GM12878 (cell line): ENCODE measurements at regions not wholly inside any gene's neighbourhood (a gene's known extent, or its start where the extent isn't known, plus 50 kb on each side); places are given as distances from the start of the nearest gene placed in this dataset.
A peak's percentile ranks its signal among the peaks of the same experiment; 100 is the strongest.

Source experiments
- ATAC-seq: fragments of 200-7000 bp; cut with Tn5 transposase; 3 replicates; pipeline ENCODE4 v1.9.1; 2020; ENCODE audit warnings: mild to moderate bottlenecking, moderate library complexity
- BruUV-seq: library from RNA; stranded (reverse); fragments of 400-500 nt; replicated peaks from 2 replicates; lab custom pipeline; 2021; lab: Mats Ljungman, UMichigan
- CTCF ChIA-PET: fragments of 300-600 bp; sonication (Branson Sonifier 250); formaldehyde crosslinking; extraction: SDS; loops from one replicate; lab custom pipeline; 2021; ENCODE audit warnings: inconsistent platforms; lab: Yijun Ruan, JAX
- POLR2A ChIA-PET: fragments of 350-600 bp; formaldehyde crosslinking; extraction: SDS; loops from one replicate; lab custom pipeline; 2021; ENCODE audit warnings: inconsistent platforms; lab: Charles Lee
- RAD21 ChIA-PET: fragments of 300-600 bp; sonication (Branson Sonifier 250); formaldehyde crosslinking; loops from one replicate; lab custom pipeline; 2023; ENCODE audit warnings: antibody characterized with exemption; ENCODE audit not compliant: unreplicated experiment; lab: Charles Lee
- SMC1A ChIA-PET: fragments of 300-600 bp; sonication (Branson Sonifier 250); formaldehyde crosslinking; loops from one replicate; lab custom pipeline; 2023; ENCODE audit not compliant: unreplicated experiment, uncharacterized antibody; lab: Charles Lee
- DNase-seq: peaks from one replicate; pipeline ENCODE4 v3.0.0-alpha.2; 2011; ENCODE audit warnings: low read depth, low spot score
- FAIRE-seq: peaks from 3 replicates; lab custom pipeline; 2011; peaks lifted over from hg19 to GRCh38; lab: Jason Lieb, UNC
- H2AFZ ChIP-seq: 2 replicates; pipeline ENCODE4 v1.6.0; 2011; ENCODE audit warnings: low read depth, low read length, control low read depth; ENCODE audit not compliant: control insufficient read depth
- H3K27ac ChIP-seq: 2 replicates; pipeline ENCODE4 v1.5.1; 2011; ENCODE audit warnings: control low read depth; ENCODE audit not compliant: control insufficient read depth, insufficient read depth
- H3K27me3 ChIP-seq, 2 experiments: replicated peaks in 1 of 2; 2 replicates each; pipeline versions ENCODE4 v1.6.0 to v1.6.1; 2011; ENCODE audit warnings: low read length in 1 of 2; ENCODE audit not compliant: control insufficient read depth in 2 of 2, insufficient read depth in 2 of 2
- H3K36me3 ChIP-seq, 2 experiments: 2 replicates each; pipeline ENCODE4 v1.5.1; 2011; ENCODE audit warnings: low read length in 1 of 2; ENCODE audit not compliant: control insufficient read depth in 2 of 2, insufficient read depth in 2 of 2
- H3K4me1 ChIP-seq: 2 replicates; pipeline ENCODE4 v1.6.1; 2011; ENCODE audit warnings: mild to moderate bottlenecking, low read length, moderate library complexity, mixed read lengths; ENCODE audit not compliant: control insufficient read depth, insufficient read depth
- H3K4me2 ChIP-seq: 2 replicates; pipeline ENCODE4 v1.6.0; 2011; ENCODE audit warnings: control low read depth; ENCODE audit not compliant: control insufficient read depth, insufficient read depth
- H3K4me3 ChIP-seq: fragments of 200-600 bp; sonication (generic); 2 replicates; pipeline ENCODE4 v1.5.1; 2016
- H3K79me2 ChIP-seq: 2 replicates; pipeline ENCODE4 v1.6.0; 2011; ENCODE audit warnings: low read length; ENCODE audit not compliant: control insufficient read depth, insufficient read depth
- H3K9ac ChIP-seq: 2 replicates; pipeline ENCODE4 v1.8.0; 2011; ENCODE audit warnings: low read length, control low read depth, mixed read lengths; ENCODE audit not compliant: control insufficient read depth, insufficient read depth
- H3K9me3 ChIP-seq: replicated peaks from 3 replicates; pipeline ENCODE4 v1.5.1; 2011; ENCODE audit warnings: mild to moderate bottlenecking, low read length; ENCODE audit not compliant: control insufficient read depth, insufficient read depth
- H4K20me1 ChIP-seq: 2 replicates; pipeline ENCODE4 v1.6.0; 2011; ENCODE audit not compliant: control insufficient read depth, insufficient read depth
- BMI1 ChIP-seq: fragments of 450-650 bp; IDR thresholded peaks from 2 replicates; pipeline ENCODE4 v1.6.1; 2016; ENCODE audit warnings: mild to moderate bottlenecking, moderate library complexity, borderline replicate concordance
- ETV6 ChIP-seq, 2 experiments: fragments of 450-650 bp in 1 of 2; IDR thresholded peaks in 1 of 2; conservative IDR thresholded peaks in 1 of 2; 2 replicates each; pipeline ENCODE4 v1.6.1; 2014; ENCODE audit warnings: antibody characterized with exemption in 1 of 2, borderline replicate concordance in 1 of 2, low read depth in 1 of 2, mild to moderate bottlenecking in 1 of 2, moderate library complexity in 1 of 2
- NFIC ChIP-seq: IDR thresholded peaks from 2 replicates; pipeline ENCODE4 v1.6.1; 2012; ENCODE audit warnings: low read depth, mild to moderate bottlenecking, inconsistent platforms, low read length, moderate library complexity
- PBX3 ChIP-seq: IDR thresholded peaks from 2 replicates; pipeline ENCODE4 v1.6.1; 2011; ENCODE audit warnings: mild to moderate bottlenecking, low read depth, low read length, moderate library complexity; ENCODE audit not compliant: insufficient replicate concordance
- WGBS: methylation state at CpG from one replicate; pipeline ENCODE4 v1.1.6; 2016; ENCODE audit warnings: low lambda C conversion rate; ENCODE audit not compliant: insufficient replicate concordance, insufficient coverage; ENCODE audit errors: missing lambda C conversion rate; 5-methylcytosine and 5-hydroxymethylcytosine counted together
- in situ Hi-C: fragments of 300-500 bp; cut with MboI; formaldehyde crosslinking; loops from 9 replicates; pipeline ENCODE4 v1.14.3; 2018; ENCODE audit warnings: mixed read lengths
- intact Hi-C: fragments of 100-400 bp; cut with micrococcal nuclease; formaldehyde crosslinking; loops from one replicate; pipeline ENCODE4 v1.14.2; 2022; ENCODE audit not compliant: unreplicated experiment
- TF ChIP-seq, protein P1 (sequence below): fragments of 450-650 bp; IDR thresholded peaks from 2 replicates; pipeline ENCODE4 v1.6.1; 2016; ENCODE audit warnings: mild to moderate bottlenecking

DNA sequence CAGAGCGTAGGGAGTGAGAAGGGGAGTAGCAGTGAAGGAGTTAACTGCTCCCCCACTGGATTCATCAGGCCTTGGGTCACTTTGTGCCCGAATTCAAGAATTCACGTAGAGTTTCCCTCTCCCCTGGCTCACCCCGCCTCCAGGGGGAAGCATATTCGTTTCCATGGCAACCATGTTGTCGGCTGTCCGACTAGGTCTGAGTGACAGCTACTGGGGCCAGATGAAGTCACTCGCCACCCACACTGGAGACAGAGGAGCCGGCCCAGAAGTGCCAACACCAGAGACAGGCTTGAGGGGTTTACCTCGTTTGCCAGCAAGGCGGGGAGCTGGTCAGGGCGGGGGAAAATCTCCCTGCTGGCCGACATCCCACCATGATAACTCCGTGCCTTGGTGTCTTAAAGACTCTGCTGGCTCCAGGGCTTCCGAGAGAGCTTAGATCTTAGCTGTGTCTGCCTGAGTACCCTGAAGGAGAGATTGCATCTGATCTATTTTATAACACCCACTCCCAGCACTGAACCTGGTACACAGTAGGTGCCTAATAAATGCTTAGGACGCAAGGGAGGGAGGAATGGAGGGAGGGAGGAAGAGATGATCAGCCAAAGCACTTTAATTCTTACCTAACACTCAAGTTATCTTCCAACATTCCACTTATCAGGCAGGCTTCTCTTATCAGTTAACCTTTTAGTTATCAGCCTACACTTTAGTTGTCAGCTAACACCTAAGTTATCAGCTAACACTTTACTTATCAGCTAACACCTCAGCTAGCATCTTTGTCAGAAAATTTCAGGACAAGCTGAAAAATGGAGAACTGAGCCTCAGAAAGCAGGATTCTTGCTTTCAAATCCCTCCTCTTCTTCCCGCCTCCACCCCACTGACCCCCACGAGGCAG lies 57.2 kb upstream of the ZNRF4 start:
- ChIA-PET POLR2A (interaction anchor here (0.5 kb wide), 1 partner anchor 131 kb away, joined by 3 read pairs; no protein-coding TSS in a partner anchor), RAD21 (no interaction called here), CTCF (no interaction called here), SMC1A (no interaction called here)
- intact Hi-C loops: no loop called here
- no peak overlapping the region for H2AFZ ChIP-seq
- ATAC-seq (no peak), DNase-seq (no peak), FAIRE-seq (no peak)
- H3K36me3 ChIP-seq: no peaks in the 10 kb centered on the region
- no peak overlapping the region for H3K4me2 ChIP-seq
- no peak overlapping the region for H3K9ac ChIP-seq
- no TSS peak for BruUV-seq
- H3K79me2 ChIP-seq: no peaks in the 10 kb centered on the region
- TF ChIP-seq PBX3 (peak; percentile 54), BMI1 (peak; percentile 87), NFIC (no peak), ETV6 (conservative IDR thresholded peaks at IDR 0.05 in 1 of 2, IDR thresholded peaks at IDR 0.05 in 1 of 2; ENCODE audit: borderline replicate concordance in 1 of 2, low read depth in 1 of 2) (no peak)
- TF ChIP-seq, protein P1, sequence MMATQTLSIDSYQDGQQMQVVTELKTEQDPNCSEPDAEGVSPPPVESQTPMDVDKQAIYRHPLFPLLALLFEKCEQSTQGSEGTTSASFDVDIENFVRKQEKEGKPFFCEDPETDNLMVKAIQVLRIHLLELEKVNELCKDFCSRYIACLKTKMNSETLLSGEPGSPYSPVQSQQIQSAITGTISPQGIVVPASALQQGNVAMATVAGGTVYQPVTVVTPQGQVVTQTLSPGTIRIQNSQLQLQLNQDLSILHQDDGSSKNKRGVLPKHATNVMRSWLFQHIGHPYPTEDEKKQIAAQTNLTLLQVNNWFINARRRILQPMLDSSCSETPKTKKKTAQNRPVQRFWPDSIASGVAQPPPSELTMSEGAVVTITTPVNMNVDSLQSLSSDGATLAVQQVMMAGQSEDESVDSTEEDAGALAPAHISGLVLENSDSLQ: peak; percentile 87
- H3K27me3 ChIP-seq: no peaks in the 10 kb centered on the region; a peak in 1 of 4 replicates
- H3K4me3 ChIP-seq: no peak overlapping the region
- in situ Hi-C loops: no loop called here
- 8% methylated on average over 18 of the region's 18 CpGs for WGBS
- no peak overlapping the region for H3K27ac ChIP-seq
- H3K9me3 ChIP-seq: no peaks in the 10 kb centered on the region
- no peaks in the 10 kb centered on the region for H4K20me1 ChIP-seq
- H3K4me1 ChIP-seq: no peaks in the 10 kb centered on the region
